ENCODE measurements at regions not wholly inside any gene's neighbourhood (a gene's known extent, or its start where the extent isn't known, plus 50 kb on each side); places are given as distances from the start of the nearest gene placed in this dataset.

DNA sequence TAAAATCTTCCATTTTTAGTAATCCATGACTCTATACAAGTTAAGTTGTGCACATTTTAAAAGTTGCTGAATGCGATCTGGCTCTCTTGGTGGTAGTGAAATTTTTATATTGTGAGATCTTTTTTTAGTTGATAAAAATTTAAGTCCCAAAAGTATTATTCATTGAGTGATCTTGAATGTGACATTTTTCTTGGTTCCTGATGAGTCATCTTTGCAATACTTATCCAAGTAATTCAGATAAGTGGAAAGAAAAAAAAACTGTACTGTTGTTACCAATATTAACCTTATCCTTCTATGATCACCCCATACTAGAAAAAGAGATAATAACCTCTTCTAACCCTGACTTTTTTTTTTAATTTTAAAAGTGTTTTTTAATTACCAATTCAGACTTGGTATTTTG lies 601.3 kb downstream of the PSAT1 start:
- no peak overlapping the region for H3K27ac Mint-ChIP-seq (ENCODE audit: unreplicated experiment)
- no peaks in the 10 kb centered on the region for H3K4me1 Mint-ChIP-seq
- DNase-seq (ENCODE audit: low read depth, low spot score), result no peak
- peaks cover 3% of the 10 kb centered on the region for H3K9me3 Mint-ChIP-seq
- no peaks in the 10 kb centered on the region for H3K36me3 Mint-ChIP-seq (ENCODE audit: low read depth)
- H3K4me3 Mint-ChIP-seq, result no peak overlapping the region
- TF ChIP-seq, protein P1, sequence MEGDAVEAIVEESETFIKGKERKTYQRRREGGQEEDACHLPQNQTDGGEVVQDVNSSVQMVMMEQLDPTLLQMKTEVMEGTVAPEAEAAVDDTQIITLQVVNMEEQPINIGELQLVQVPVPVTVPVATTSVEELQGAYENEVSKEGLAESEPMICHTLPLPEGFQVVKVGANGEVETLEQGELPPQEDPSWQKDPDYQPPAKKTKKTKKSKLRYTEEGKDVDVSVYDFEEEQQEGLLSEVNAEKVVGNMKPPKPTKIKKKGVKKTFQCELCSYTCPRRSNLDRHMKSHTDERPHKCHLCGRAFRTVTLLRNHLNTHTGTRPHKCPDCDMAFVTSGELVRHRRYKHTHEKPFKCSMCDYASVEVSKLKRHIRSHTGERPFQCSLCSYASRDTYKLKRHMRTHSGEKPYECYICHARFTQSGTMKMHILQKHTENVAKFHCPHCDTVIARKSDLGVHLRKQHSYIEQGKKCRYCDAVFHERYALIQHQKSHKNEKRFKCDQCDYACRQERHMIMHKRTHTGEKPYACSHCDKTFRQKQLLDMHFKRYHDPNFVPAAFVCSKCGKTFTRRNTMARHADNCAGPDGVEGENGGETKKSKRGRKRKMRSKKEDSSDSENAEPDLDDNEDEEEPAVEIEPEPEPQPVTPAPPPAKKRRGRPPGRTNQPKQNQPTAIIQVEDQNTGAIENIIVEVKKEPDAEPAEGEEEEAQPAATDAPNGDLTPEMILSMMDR (conservative IDR thresholded peaks at IDR 0.05), result no peak
- no peaks in the 10 kb centered on the region for H3K27me3 Mint-ChIP-seq (ENCODE audit: low read depth)

DNA sequence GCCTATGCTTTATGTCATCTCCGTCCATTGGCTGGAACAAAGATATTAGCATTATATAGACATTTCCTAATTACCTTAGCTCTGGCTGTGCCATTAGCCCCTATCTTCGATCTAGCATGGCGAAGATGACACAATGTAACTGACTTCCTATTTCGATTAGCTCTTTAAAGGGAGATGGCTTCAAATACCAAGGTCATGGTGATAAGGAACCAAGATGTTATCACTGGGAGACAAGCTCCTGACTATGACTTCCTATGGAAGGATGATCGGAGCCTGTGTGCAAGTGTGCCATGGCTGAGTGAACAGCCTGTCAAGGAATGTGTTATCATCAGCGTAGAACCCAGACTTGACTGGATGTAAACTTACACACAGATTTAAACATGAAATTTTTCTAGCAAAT lies 602.1 kb downstream of the PSAT1 start:
- Mint-ChIP-seq H3K36me3 (ENCODE audit: low read depth) (no peaks in the 10 kb centered on the region), H3K27me3 (ENCODE audit: low read depth) (no peaks in the 10 kb centered on the region), H3K4me3 (no peak overlapping the region), H3K27ac (ENCODE audit: unreplicated experiment) (no peak overlapping the region), H3K4me1 (no peaks in the 10 kb centered on the region), H3K9me3 (peaks cover 3% of the 10 kb centered on the region)
- DNase-seq (ENCODE audit: low read depth, low spot score), result no peak
- TF ChIP-seq, protein P1 (conservative IDR thresholded peaks at IDR 0.05), result no peak

DNA sequence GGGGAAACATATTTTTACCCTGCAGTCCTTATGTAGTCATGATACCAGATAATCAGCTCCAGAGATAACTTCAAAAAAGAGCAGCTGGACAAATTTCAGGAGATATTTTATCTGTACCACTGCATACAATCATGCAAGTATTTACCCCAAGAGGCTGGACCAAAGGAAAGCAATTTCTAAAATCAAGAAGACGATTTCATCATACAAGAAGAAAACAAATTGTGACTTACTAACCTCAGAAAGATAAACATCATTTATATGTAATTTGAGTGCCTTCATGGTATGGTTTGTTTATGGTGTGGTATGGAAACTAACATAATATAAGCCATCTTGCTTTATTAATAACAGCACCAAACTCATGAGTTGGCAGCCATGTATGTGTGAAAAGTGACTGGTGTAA lies 603.6 kb downstream of the PSAT1 start:
- Mint-ChIP-seq H3K27me3 (ENCODE audit: low read depth) (no peaks in the 10 kb centered on the region), H3K27ac (ENCODE audit: unreplicated experiment) (no peak overlapping the region), H3K9me3 (no peaks in the 10 kb centered on the region), H3K36me3 (ENCODE audit: low read depth) (no peaks in the 10 kb centered on the region), H3K4me3 (no peak overlapping the region), H3K4me1 (no peaks in the 10 kb centered on the region)
- TF ChIP-seq, protein P1 (conservative IDR thresholded peaks at IDR 0.05), result no peak
- no peak for DNase-seq (ENCODE audit: low read depth, low spot score)

DNA sequence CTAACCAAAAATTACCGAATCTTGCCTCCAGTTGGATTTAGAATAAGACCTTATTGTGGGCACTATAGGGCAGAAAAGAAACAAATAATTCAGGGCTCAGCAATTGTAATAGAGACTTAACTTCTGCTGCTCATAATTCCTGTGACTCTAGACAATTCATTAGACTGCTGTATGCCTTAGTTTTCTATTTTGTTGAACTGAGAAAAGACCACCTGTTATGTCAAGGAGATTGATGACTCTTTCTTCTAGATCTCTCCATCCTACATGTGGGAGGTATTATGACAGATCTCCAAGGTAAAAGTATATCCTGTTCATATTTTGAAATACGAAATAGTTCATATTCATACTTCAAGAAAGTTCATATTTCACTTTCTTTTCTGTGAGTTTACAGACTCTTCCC lies 605.1 kb downstream of the PSAT1 start:
- no peaks in the 10 kb centered on the region for H3K36me3 Mint-ChIP-seq (ENCODE audit: low read depth)
- H3K27ac Mint-ChIP-seq (ENCODE audit: unreplicated experiment), result no peak overlapping the region
- no peak overlapping the region for H3K4me3 Mint-ChIP-seq
- TF ChIP-seq, protein P1 (conservative IDR thresholded peaks at IDR 0.05), result no peak
- no peak for DNase-seq (ENCODE audit: low read depth, low spot score)
- H3K27me3 Mint-ChIP-seq (ENCODE audit: low read depth), result no peaks in the 10 kb centered on the region
- H3K9me3 Mint-ChIP-seq, result no peaks in the 10 kb centered on the region
- H3K4me1 Mint-ChIP-seq, result no peaks in the 10 kb centered on the region

DNA sequence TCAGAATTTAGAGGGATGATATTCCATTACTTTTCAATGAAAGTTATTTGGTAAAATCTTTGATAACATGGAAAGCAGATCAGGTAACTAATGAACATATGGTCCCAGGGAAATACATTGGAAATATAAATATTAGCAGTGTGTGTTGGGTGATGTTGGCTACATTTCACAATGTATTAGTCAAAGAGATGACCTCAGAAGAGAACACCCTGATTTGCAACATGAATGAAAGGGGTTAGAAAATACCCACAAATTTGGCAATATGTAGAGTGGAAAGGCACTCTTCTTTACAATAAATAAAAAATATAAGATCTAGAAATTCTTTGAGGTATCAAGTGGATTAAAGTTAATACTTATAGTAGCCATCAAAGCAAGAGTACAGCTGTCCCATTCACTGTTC lies 606.7 kb downstream of the PSAT1 start:
- no peaks in the 10 kb centered on the region for H3K27me3 Mint-ChIP-seq (ENCODE audit: low read depth)
- TF ChIP-seq, protein P1 (conservative IDR thresholded peaks at IDR 0.05), result no peak
- no peaks in the 10 kb centered on the region for H3K36me3 Mint-ChIP-seq (ENCODE audit: low read depth)
- H3K4me3 Mint-ChIP-seq, result no peak overlapping the region
- no peak overlapping the region for H3K27ac Mint-ChIP-seq (ENCODE audit: unreplicated experiment)
- peaks cover 2% of the 10 kb centered on the region for H3K9me3 Mint-ChIP-seq
- H3K4me1 Mint-ChIP-seq, result no peaks in the 10 kb centered on the region
- DNase-seq (ENCODE audit: low read depth, low spot score), result no peak

DNA sequence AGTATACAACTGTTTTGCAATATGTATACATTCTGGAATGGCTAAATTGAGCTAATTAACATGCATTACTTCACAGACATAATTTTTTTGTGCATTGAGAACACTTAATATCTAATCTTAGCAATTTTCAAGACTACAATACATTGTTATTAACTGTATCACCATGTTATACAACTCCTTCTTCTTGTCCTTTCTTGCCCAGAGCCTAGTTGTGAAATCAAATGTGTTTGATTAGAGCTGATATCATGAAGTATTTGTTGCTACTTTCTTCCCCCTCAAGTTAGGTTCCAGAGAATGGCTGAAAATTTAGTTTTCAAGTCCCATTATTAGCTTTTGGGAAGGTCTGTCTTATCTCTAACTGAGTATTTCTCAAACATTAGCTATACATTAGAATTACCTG lies 607.8 kb downstream of the PSAT1 start:
- H3K4me1 Mint-ChIP-seq, result no peaks in the 10 kb centered on the region
- H3K27ac Mint-ChIP-seq (ENCODE audit: unreplicated experiment), result no peak overlapping the region
- H3K36me3 Mint-ChIP-seq (ENCODE audit: low read depth), result no peaks in the 10 kb centered on the region
- TF ChIP-seq, protein P1 (conservative IDR thresholded peaks at IDR 0.05), result no peak
- peaks cover 3% of the 10 kb centered on the region for H3K9me3 Mint-ChIP-seq
- no peak for DNase-seq (ENCODE audit: low read depth, low spot score)
- no peaks in the 10 kb centered on the region for H3K27me3 Mint-ChIP-seq (ENCODE audit: low read depth)
- no peak overlapping the region for H3K4me3 Mint-ChIP-seq

Measured in neural crest cell (in vitro differentiated cells).